Astrocyte of the hippocampus (primary cell): ENCODE measurements at regions not wholly inside any gene's neighbourhood (a gene's known extent, or its start where the extent isn't known, plus 50 kb on each side); places are given as distances from the start of the nearest gene placed in this dataset.

Experiments used
- DNase-seq: peaks from one replicate; pipeline ENCODE4 v3.0.0; 2011; ENCODE audit warnings: low read depth, low spot score

GRCh38 chr5:135124128-135124527 is 90.1 kb upstream of the PITX1 start:
- DNase-seq: no peak

- DNase-seq: no peak
These were observed 88.8 kb upstream of the PITX1 start for GRCh38 chr5:135122797-135123196.

- DNase-seq: no peak
These were observed 86.9 kb upstream of the PITX1 start for GRCh38 chr5:135120951-135121350.

- DNase-seq: no peak
These were observed 85.5 kb upstream of the PITX1 start for GRCh38 chr5:135119481-135119880.

GRCh38 chr5:135117590-135117989 is 83.6 kb upstream of the PITX1 start:
- DNase-seq: no peak

GRCh38 chr5:135116160-135116561 is 82.1 kb upstream of the PITX1 start:
- no peak for DNase-seq

- no peak for DNase-seq
These were observed 81.6 kb upstream of the PITX1 start for GRCh38 chr5:135115591-135115990.

- DNase-seq: no peak
These were observed 80.7 kb upstream of the PITX1 start for GRCh38 chr5:135114759-135115158.

- DNase-seq: no peak
These were observed 78.1 kb upstream of the PITX1 start for GRCh38 chr5:135112008-135112725.

- no peak for DNase-seq
These were observed 77.0 kb upstream of the PITX1 start for GRCh38 chr5:135110785-135111596.

- no peak for DNase-seq
These were observed 75.0 kb upstream of the PITX1 start for GRCh38 chr5:135108992-135109391.

GRCh38 chr5:135108569-135108968 is 74.5 kb upstream of the PITX1 start:
- DNase-seq: no peak

- no peak for DNase-seq
These were observed 74.0 kb upstream of the PITX1 start for GRCh38 chr5:135107986-135108385.

- DNase-seq: no peak
These were observed 72.8 kb upstream of the PITX1 start for GRCh38 chr5:135106610-135107471.

- no peak for DNase-seq
These were observed 72.1 kb upstream of the PITX1 start for GRCh38 chr5:135106136-135106535.

- no peak for DNase-seq
These were observed 71.1 kb upstream of the PITX1 start for GRCh38 chr5:135105105-135105484.

- no peak for DNase-seq
These were observed 69.5 kb upstream of the PITX1 start for GRCh38 chr5:135103575-135103853.

- DNase-seq: no peak
These were observed 68.9 kb upstream of the PITX1 start for GRCh38 chr5:135102716-135103574.

GRCh38 chr5:135100431-135100830 is 66.4 kb upstream of the PITX1 start:
- DNase-seq: no peak

- no peak for DNase-seq
These were observed 66.0 kb upstream of the PITX1 start for GRCh38 chr5:135100011-135100410.

- DNase-seq: no peak
These were observed 63.4 kb upstream of the PITX1 start for GRCh38 chr5:135097390-135097789.

- no peak for DNase-seq
These were observed 61.8 kb upstream of the PITX1 start for GRCh38 chr5:135095871-135096270.
